ENCODE measurements at regions not wholly inside any gene's neighbourhood (a gene's known extent, or its start where the extent isn't known, plus 50 kb on each side); places are given as distances from the start of the nearest gene placed in this dataset.
A peak's percentile ranks its signal among the peaks of the same experiment; 100 is the strongest.

- no peak for DNase-seq
Observed at GRCh38 chr12:14156606-14157005, 175.2 kb upstream of the GRIN2B start.

- DNase-seq: peak; percentile 17
Observed at GRCh38 chr12:14157088-14157747, 175.8 kb upstream of the GRIN2B start.

- no peak for DNase-seq
Observed at GRCh38 chr12:14164266-14164665, 182.9 kb upstream of the GRIN2B start.

GRCh38 chr12:14167005-14167628 is 185.7 kb upstream of the GRIN2B start:
- DNase-seq: peak; percentile 7

- no peak for DNase-seq
Observed at GRCh38 chr12:14169281-14169680, 187.9 kb upstream of the GRIN2B start.

- DNase-seq: no peak
Observed at GRCh38 chr12:14171106-14171505, 189.7 kb upstream of the GRIN2B start.

GRCh38 chr12:14175206-14175605 is 190.3 kb upstream of the ATF7IP start:
- no peak for DNase-seq

- no peak for DNase-seq
Observed at GRCh38 chr12:14185427-14186192, 179.9 kb upstream of the ATF7IP start.

GRCh38 chr12:14186193-14186502 is 179.3 kb upstream of the ATF7IP start:
- DNase-seq: no peak

- no peak for DNase-seq
Observed at GRCh38 chr12:14187002-14187401, 178.5 kb upstream of the ATF7IP start.

- DNase-seq: no peak
Observed at GRCh38 chr12:14187966-14188365, 177.5 kb upstream of the ATF7IP start.

GRCh38 chr12:14188744-14189143 is 176.7 kb upstream of the ATF7IP start:
- no peak for DNase-seq

- no peak for DNase-seq
Observed at GRCh38 chr12:14190694-14191093, 174.8 kb upstream of the ATF7IP start.

GRCh38 chr12:14191612-14192011 is 173.9 kb upstream of the ATF7IP start:
- DNase-seq: no peak

- no peak for DNase-seq
Observed at GRCh38 chr12:14193639-14194038, 171.8 kb upstream of the ATF7IP start.

- no peak for DNase-seq
Observed at GRCh38 chr12:14194572-14194971, 170.9 kb upstream of the ATF7IP start.

- no peak for DNase-seq
Observed at GRCh38 chr12:14199455-14200198, 165.9 kb upstream of the ATF7IP start.

- no peak for DNase-seq
Observed at GRCh38 chr12:14200598-14200997, 164.9 kb upstream of the ATF7IP start.

- no peak for DNase-seq
Observed at GRCh38 chr12:14201291-14201690, 164.2 kb upstream of the ATF7IP start.

GRCh38 chr12:14207905-14208551 is 157.5 kb upstream of the ATF7IP start:
- DNase-seq: no peak

- DNase-seq: no peak
Observed at GRCh38 chr12:14211947-14212387, 153.5 kb upstream of the ATF7IP start.

- DNase-seq: no peak
Observed at GRCh38 chr12:14213542-14213941, 151.9 kb upstream of the ATF7IP start.

GRCh38 chr12:14214495-14214894 is 151.0 kb upstream of the ATF7IP start:
- DNase-seq: no peak

Measured in CD4-positive, alpha-beta T cell treated with Interferon gamma for 1 hour (primary cell).